GM12873 (cell line): ENCODE measurements at regions not wholly inside any gene's neighbourhood (a gene's known extent, or its start where the extent isn't known, plus 50 kb on each side); places are given as distances from the start of the nearest gene placed in this dataset.

Source experiments
- TF ChIP-seq, protein P1 (sequence below): IDR thresholded peaks from 2 replicates; pipeline ENCODE4 v1.5.1; 2012; ENCODE audit warnings: low read depth, mild to moderate bottlenecking, moderate library complexity, low read length, control low read depth; ENCODE audit not compliant: insufficient read depth; ENCODE audit errors: missing control alignments

GRCh38 chr6:18545726-18546125, 158.6 kb downstream of the RNF144B start:
- TF ChIP-seq, protein P1, sequence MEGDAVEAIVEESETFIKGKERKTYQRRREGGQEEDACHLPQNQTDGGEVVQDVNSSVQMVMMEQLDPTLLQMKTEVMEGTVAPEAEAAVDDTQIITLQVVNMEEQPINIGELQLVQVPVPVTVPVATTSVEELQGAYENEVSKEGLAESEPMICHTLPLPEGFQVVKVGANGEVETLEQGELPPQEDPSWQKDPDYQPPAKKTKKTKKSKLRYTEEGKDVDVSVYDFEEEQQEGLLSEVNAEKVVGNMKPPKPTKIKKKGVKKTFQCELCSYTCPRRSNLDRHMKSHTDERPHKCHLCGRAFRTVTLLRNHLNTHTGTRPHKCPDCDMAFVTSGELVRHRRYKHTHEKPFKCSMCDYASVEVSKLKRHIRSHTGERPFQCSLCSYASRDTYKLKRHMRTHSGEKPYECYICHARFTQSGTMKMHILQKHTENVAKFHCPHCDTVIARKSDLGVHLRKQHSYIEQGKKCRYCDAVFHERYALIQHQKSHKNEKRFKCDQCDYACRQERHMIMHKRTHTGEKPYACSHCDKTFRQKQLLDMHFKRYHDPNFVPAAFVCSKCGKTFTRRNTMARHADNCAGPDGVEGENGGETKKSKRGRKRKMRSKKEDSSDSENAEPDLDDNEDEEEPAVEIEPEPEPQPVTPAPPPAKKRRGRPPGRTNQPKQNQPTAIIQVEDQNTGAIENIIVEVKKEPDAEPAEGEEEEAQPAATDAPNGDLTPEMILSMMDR = no peak

DNA sequence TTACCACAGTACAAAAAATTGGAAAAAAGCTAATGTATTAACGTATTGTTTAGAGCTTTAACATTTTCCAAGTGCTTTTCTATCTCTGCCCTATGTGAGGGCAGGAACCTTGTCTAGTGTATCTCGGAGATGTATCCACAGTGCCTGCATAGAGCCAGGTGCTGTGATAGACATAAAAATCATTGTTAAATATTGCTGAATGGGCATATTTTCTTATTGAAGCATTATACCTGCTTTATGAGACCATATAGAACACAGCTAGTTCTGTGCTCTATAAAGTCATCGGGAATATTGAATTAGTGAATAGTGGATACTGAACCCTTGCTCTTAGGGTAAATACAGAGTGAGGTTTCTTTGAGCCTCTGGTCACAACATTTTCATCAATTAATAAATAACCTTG, 163.0 kb downstream of the RNF144B start:
- TF ChIP-seq, protein P1 = no peak

- TF ChIP-seq, protein P1 = no peak
Measured at GRCh38 chr6:18551228-18551627, 164.1 kb downstream of the RNF144B start.

DNA sequence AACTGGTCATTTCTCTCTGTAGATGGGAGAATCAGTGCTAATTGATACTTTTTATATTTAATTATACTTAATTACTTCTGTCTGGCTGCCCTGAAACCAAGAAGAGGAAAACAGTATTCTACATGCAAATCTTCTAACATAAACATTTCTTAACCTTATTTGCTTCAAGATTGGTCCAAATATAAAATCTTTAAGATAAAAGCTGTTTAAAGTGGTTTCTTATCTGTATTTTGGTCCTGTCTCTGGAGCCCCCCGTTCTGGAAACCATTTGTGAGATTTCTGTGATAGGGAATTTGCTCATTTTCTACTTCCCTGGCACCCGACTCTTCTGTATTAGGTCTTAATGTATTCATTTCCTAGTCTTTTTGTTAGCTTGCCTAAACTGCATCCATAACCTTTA, 168.6 kb downstream of the RNF144B start:
- TF ChIP-seq, protein P1 = no peak

GRCh38 chr6:18561037-18561750, 174.0 kb downstream of the RNF144B start:
- TF ChIP-seq, protein P1 = no peak

DNA sequence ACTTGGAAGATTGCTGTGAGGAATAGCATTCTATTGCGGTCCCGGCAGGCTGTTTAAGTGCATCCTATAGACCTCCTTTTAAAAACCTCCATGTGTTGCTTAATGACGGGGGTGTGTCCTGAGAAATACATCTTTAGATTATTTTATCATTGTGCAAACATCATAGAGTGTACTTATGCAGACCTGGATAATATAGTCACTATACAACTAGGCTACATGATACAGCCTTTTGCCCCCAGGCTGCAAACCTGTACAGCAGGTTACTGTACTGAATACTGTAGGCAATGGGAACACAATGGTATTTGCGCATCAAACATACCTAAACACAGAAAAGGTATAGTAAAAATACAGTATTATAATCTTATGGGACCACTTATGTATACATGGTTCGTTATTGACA, 175.6 kb downstream of the RNF144B start:
- TF ChIP-seq, protein P1 = no peak

- TF ChIP-seq, protein P1 = no peak
Measured at GRCh38 chr6:18564775-18565174, 177.6 kb downstream of the RNF144B start.
